GM12891 (cell line): ENCODE measurements at regions not wholly inside any gene's neighbourhood (a gene's known extent, or its start where the extent isn't known, plus 50 kb on each side); places are given as distances from the start of the nearest gene placed in this dataset.

ENCODE experiments used
- DNase-seq: peaks from one replicate; pipeline ENCODE4 v3.0.0; 2011; ENCODE audit warnings: low spot score; ENCODE audit not compliant: insufficient read length
- FAIRE-seq: peaks from 2 replicates; lab custom pipeline; 2011; peaks lifted over from hg19 to GRCh38; lab: Jason Lieb, UNC
- PAX5 ChIP-seq: IDR thresholded peaks from 2 replicates; pipeline ENCODE4 v1.6.1; 2011; ENCODE audit warnings: low read length, moderate library complexity, mild to moderate bottlenecking; ENCODE audit not compliant: insufficient read depth, severe bottlenecking
- POLR2A ChIP-seq: IDR thresholded peaks from 2 replicates; pipeline ENCODE4 v1.6.1; 2011; ENCODE audit warnings: low read depth, low read length, control low read depth
- POLR2AphosphoS5 ChIP-seq: IDR thresholded peaks from 2 replicates; pipeline ENCODE4 v1.6.1; 2011; ENCODE audit warnings: low read depth, low read length, control low read depth
- POU2F2 ChIP-seq: IDR thresholded peaks from 2 replicates; pipeline ENCODE4 v1.6.1; 2011; ENCODE audit warnings: low read depth, mild to moderate bottlenecking, control low read depth, low read length, moderate library complexity
- SPI1 ChIP-seq: IDR thresholded peaks from 2 replicates; pipeline ENCODE4 v1.6.1; 2011; ENCODE audit warnings: low read depth, low read length, control low read depth
- TAF1 ChIP-seq: IDR thresholded peaks from 2 replicates; pipeline ENCODE4 v1.6.1; 2011; ENCODE audit warnings: low read depth, low read length, control low read depth

DNA sequence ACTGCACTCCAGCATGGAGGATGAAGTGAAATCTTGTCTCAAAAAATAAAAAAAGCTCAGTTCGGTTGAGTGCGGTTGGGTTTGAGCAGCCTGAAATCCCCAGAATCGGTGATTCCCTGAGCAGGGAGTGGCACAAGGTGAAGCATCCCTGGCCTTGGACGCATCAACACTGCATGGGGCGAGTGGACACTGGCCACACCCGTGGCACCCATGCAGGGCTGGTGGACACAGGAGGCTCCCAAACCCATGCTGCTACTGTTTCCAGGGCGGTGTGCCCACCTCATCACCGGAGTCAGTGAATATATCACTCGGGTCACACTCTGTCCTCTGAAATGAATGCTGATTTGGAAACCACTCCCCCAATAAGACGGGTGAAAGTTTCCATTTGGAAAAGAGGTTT is 53.4 kb upstream of the ACTRT2 start:
- no peak for DNase-seq
- no peak for FAIRE-seq
- TF ChIP-seq POLR2A, result no peak
- TF ChIP-seq POLR2AphosphoS5, result no peak
- TF ChIP-seq TAF1, result no peak
- TF ChIP-seq POU2F2, result no peak
- TF ChIP-seq SPI1, result no peak
- TF ChIP-seq PAX5, result no peak

DNA sequence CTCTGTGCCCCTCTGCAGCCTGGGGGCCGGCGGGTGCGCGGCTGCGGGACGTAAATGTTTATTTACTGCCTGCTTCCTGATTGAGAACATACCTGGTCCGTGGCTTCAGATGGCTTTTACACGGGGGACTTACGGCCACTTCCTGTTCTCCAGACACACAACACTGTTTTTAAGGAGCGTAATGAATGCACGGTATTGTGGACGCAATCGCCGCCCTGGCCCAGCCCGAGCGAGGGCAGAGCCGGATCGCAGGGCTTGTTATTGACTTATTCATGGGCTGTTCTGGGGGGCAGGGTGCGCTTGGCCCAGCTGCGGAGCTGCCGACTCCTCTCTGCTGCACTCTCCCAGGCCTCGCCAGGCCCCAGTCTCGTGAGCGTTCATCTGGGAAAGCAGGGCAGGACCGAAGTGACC is 52.8 kb upstream of the ACTRT2 start:
- FAIRE-seq (no peak), DNase-seq (no peak)
- TF ChIP-seq POU2F2, result no peak
- no peak for TF ChIP-seq POLR2AphosphoS5
- no peak for TF ChIP-seq TAF1
- no peak for TF ChIP-seq PAX5
- no peak for TF ChIP-seq SPI1
- TF ChIP-seq POLR2A, result no peak

DNA sequence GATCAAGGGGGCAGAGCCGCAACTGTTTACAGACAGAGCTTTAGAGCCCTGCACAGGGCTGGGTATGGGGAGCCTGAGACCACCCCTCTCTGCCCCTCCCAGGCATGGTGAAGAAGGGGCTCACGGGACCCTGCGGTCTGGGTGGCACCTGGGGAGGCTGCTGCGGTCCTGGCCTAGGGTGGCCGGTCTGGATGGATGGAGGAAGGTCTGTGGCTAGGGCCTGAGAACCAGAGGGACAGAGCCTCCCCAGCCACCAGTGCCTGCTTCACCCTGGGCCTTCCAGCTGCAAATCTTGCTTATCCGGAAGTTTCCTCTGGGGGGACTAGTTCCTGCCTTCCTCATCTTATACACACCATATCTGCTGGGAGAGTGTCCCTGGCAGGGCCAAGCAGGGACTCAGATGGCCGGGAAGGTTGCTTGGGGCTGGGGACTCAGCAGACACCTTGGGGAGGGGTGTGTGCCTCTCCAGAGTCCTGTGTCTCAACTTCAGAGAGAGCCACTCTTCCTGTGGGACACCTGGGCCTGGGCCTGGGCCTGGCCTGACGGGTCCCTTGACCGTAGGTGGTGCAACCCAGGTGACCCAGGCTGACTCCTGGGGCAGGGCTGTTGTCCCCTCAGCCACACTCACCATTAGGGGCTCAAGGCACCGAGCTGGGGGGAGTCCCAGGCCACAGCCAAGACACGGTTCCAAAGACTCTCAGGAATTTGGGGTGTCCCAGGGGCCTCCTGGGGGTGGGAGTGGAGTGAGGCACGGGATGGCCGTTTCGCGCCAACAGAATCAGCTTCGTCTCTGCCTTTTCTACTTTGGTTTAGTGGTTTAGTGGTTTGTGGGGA is 52.0 kb upstream of the ACTRT2 start:
- DNase-seq (no peak), FAIRE-seq (no peak)
- TF ChIP-seq TAF1 (no peak), SPI1 (no peak), POLR2AphosphoS5 (no peak), POLR2A (no peak), PAX5 (no peak), POU2F2 (no peak)

DNA sequence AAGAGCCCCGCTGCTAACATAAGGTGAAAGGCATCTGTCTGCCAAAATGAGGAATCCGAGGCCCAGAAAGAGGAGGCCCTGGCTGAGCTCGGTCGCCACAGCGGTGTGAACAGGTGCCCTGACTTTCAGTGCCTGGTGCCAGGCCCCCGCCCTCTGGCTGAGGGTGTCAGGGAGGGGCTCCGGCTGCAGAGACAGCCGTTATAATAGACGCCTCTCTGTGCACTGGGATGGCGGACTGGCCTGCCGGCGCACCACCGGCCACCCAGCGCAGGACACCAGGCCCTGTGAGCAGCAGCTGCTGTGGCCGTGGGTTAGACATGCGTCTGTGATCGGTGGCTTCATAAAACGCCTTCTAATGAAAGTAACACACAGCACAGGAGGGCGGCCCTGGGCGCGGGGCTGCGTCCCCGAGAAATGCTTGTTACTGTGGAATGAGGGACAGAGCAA is 51.4 kb upstream of the ACTRT2 start:
- no peak for DNase-seq
- no peak for FAIRE-seq
- TF ChIP-seq PAX5, result no peak

DNA sequence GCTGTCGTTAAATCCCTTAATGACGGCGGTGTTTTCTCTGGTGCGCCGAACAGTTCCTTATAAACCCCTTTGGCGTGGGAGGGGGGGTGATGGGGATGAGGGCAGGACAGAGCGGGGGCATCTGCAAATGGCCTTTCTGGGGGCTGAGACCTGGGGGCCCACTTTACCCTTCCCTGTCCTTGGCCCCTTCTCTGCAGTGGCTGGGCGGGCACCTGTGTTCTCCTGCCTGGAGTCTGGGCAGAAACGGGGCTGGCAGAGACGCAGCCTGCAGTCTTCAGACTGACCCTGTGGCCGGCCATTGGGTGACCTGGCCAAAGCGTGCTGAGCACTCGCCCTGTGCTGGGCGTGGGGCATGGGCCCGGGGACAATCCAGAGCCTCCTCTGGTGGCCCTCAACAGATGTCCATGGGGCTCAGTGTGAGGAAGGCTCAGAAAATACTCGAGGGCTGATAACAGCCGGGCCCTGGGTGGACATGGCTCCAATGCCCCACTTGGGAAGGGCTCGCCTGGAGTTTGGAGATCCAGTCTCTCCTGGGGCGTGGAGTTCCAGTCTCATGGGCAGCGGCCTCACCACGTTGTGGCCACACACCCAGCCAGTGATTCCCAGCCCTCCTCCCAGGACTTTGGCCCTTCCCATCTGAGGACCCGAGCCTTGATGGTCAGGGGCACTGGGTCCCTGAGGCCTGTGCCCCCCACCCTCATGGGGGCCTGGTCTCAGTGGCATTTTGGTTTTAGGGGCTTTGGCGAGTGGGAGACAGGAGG is 50.8 kb upstream of the ACTRT2 start:
- no peak for TF ChIP-seq POLR2AphosphoS5
- TF ChIP-seq TAF1, result no peak
- no peak for TF ChIP-seq POU2F2
- TF ChIP-seq POLR2A, result no peak
- FAIRE-seq, result no peak
- DNase-seq, result no peak

DNA sequence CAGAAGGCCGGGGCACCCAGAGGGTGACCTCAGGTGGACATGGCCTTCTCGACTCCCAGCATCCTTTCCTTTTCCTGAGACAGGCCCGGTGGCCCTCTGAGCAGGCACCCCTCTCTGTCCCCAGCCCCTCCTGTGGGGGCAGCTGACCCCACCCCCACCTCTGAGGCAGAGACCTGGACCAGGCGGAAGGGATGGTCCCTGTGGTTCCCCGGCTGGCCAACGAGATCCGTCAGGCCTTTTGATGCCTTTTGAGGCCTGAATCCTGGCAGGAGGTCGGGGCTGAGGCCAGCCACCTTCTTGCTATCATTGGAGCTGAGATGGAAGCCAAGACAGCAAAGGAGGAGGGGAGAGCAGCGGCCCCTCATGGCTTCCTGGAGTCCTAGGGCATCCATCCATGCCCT is 50.2 kb upstream of the ACTRT2 start:
- FAIRE-seq, result no peak
- TF ChIP-seq POLR2A, result no peak
- TF ChIP-seq POLR2AphosphoS5, result no peak
- TF ChIP-seq SPI1, result no peak
- TF ChIP-seq POU2F2, result no peak
- TF ChIP-seq PAX5, result no peak
- no peak for TF ChIP-seq TAF1
- DNase-seq, result no peak
